Posterior cingulate gyrus (tissue), 11 donors: ENCODE measurements at regions not wholly inside any gene's neighbourhood (a gene's known extent, or its start where the extent isn't known, plus 50 kb on each side); places are given as distances from the start of the nearest gene placed in this dataset.

Source experiments
- DNase-seq, 10 donors: peaks; one replicate each; pipeline versions ENCODE4 v3.0.0 to v3.0.0-alpha.2; 2020 to 2021; ENCODE audit warnings: mixed read lengths in 3 of 10
- intact Hi-C: fragments of 100-400 bp; cut with DNase I; formaldehyde crosslinking; loops from one replicate; pipeline ENCODE4 v1.15.1; 2023

- DNase-seq: no peak
- intact Hi-C loops: no loop called here
Measured at GRCh38 chr14:44163946-44164345, 343.1 kb downstream of the FSCB start.

DNA sequence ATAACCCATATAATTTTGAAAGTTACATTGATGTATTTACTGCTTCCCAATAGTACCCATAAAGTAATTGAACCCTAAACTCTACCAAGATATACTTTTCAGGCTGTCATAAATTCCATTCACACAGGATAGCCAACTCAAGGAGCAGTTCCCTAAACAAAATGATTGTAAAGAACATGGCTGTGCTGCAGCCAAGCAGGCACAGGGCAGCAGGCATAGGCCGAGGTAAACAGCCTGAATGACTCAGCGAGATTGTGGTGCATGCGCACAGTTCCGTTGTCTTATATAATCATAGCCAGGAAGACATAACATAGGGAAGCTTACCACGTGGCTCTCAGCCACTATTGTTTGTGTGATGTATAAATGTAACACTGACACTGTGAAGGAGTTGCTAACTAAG lies 344.9 kb downstream of the FSCB start:
- DNase-seq: no peak
- intact Hi-C loops: no loop called here

DNA sequence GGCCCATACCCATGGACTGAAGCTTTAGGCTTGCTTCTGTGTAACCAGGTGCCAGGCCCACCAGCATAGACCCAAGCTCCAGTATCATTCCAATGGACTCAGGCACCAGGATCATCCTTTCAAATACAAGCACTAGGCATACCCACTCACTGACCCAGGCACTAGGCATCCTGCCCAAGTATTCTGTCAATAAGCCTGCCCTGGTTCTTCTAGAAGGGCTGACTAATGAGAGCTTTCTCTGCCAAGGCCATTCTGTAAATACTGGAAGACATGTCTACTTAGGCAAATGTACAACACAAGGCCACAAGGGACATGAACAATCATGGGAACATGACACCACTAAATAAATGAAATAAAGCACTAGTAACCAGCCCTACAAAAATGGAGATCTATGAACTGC lies 352.2 kb downstream of the FSCB start:
- intact Hi-C loops: no loop called here
- no peak for DNase-seq

- DNase-seq: peak in 1 of 10 donors; percentile 55
- intact Hi-C loops: no loop called here
Measured at GRCh38 chr14:44154446-44154845, 352.6 kb downstream of the FSCB start.

GRCh38 chr14:44151130-44151820 lies 355.8 kb downstream of the FSCB start:
- intact Hi-C loops: no loop called here
- no peak for DNase-seq

GRCh38 chr14:44149597-44149996 lies 357.5 kb downstream of the FSCB start:
- intact Hi-C loops: no loop called here
- DNase-seq: no peak

- intact Hi-C loops: no loop called here
- no peak for DNase-seq
Measured at GRCh38 chr14:44142006-44142405, 365.1 kb downstream of the FSCB start.

GRCh38 chr14:44135972-44136371 lies 371.1 kb downstream of the FSCB start:
- intact Hi-C loops: no loop called here
- no peak for DNase-seq

DNA sequence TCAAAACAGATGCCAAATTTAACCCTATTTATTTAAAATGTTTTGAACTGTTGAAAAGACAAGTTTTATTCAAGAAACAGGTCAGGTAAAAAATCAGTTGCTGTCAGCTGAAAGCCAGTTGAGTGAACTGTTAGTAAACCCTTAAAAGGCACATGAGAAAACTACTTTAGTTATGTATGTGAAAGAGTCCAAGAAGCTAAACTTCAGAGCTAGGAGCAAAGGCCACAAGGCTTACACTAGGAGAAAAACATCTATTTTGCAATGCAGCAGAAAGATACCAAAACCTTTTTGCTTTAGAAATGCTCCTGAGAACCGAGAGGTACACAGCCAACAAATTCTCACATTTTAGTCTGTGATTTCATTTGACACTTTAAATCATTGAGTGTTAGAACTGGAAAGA lies 375.2 kb downstream of the FSCB start:
- DNase-seq: no peak
- intact Hi-C loops: no loop called here

GRCh38 chr14:44113769-44114730 lies 393.0 kb downstream of the FSCB start:
- intact Hi-C loops: no loop called here
- DNase-seq: no peak

DNA sequence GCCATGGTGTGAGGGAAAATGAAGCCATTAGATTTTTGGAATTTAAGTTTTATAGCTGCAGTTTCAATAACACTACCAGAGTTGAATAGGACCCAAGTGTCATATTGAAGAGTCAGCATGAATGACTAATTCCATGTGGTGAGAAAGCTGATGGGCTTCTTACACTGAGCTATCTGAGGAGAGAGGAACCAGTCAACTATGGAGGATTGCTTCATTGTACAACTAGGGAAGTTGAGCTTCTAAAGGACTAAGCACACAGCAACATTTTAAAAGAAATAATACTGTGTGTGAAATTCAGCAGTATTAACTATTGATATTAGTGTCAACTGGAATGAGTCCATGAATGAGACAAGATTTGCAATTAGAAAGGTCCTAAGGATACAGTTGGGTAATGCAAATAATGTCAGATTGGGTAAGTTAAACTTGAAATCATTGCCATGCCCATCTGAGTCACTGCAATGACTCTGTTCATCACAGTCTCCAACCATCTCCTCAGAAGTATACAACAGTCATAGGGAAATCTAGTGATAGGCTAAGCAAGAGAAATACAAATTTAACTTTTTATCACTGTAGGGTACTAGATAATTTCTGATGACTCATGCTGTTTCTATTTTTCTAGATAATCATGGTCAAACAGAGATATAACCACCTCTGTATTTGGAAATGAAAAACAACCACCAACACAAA lies 394.2 kb downstream of the FSCB start:
- intact Hi-C loops: no loop called here
- no peak for DNase-seq

DNA sequence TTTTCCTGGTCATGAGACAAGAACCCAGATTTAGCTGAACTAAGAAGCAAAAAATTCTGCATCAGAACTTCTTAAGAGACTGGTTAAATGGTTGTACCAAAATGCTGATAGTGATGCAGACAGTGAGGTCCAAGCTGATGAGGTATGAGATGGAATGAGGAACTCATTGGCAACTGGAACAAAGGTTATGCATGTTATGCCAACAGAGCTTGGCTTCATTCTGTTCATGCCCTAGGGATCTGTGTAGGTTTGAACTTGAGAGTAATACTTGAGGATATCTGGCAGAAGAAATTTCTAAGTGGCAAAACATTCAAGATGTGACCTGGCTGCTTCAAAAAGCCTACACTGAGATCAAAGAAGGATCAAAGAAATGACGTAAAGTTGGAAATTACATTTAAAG lies 398.0 kb downstream of the FSCB start:
- DNase-seq: no peak
- intact Hi-C loops: no loop called here

- intact Hi-C loops: no loop called here
- DNase-seq: no peak
Measured at GRCh38 chr14:44108601-44109000, 398.5 kb downstream of the FSCB start.

- intact Hi-C loops: no loop called here
- no peak for DNase-seq
Measured at GRCh38 chr14:44107156-44107555, 399.9 kb downstream of the FSCB start.

DNA sequence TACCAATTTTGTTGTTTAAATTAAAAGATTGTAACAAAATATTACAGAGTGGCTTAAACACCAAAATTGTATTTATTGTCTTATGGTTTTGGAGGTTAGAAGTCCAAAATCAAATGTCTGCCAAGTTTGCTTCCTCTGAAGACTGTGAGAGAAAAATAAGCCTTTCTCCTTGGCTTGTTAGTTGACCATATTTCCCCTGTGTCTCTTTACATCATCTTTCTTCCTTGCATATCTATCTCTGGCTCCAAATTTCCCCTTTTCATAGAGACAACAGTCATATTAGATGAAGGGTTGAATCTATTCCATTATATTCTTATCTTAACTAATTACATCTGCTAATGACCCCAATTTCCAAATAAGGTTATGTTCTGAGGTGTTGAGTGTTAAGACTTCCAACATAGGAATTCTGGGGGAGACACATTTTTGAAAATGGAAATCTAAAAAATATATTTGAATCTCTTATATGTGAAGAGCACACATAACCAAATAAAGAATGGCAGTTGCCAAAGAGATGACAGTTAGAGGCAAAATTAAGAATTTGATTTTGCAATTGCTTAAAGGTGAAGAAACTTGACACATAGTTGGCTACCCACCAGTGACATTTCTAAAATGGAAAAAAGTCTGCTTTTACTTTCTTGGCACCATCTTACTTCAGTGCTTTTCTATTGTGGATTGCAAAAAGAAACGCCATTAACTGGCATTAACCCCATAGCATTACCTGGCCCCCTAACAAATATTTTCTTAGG lies 407.2 kb downstream of the FSCB start:
- intact Hi-C loops: no loop called here
- DNase-seq: no peak

DNA sequence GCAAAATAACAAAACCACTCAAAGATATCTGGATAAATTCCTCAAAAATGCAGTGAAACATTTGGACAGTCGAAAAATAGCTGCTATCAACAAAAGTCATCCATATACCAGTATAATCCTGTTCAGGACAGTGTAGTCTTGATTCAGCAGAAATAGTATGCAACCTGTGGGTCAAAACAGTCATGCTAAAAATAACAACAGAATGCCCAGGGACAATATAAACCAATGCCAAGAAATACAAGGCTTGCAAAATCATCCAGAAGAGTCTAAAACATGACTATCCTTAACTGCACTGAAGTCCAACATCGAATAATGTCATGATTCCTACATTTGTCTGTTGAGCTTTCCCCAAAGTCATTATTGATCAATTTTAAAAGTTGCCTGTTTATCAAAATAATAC lies 425.9 kb downstream of the FSCB start:
- intact Hi-C loops: no loop called here
- no peak for DNase-seq

DNA sequence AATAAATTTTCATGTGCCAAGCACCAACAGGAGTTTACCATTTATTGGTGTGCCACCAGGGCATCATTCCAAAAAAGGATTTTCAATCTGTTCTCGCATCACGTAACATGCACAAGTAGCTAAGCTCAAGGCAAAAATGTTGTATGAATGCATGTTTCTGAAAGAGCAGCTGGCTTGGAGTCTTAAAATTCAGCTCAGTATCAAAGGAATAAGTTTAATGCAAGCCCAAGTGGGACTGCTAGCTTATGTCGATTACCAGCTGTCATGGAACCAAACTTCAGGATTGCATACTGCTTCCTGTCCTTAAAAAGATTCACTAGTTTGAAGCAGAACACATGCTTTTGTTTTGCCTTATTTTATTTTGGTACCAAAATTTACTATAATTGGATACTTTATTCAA lies 437.0 kb downstream of the FSCB start:
- intact Hi-C loops: no loop called here
- DNase-seq: no peak

DNA sequence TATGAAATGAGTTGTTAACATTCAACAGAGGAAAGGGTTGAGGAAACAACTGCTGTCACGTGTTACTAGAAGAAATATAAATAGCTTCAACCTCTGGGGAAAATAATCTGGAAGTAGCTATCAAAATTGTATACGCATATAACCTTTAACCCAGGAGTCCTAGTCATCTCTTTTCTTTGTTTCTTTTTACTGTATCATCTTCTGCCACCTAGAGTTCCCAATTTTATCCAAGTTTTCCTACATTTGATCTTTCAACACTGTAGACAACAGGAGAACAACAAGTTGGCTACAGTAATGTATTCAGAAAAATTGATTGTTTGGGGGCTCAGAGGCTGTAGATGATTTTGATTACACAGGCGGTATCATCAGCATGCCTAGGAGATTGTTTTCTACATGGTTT lies 453.7 kb downstream of the FSCB start:
- intact Hi-C loops: no loop called here
- DNase-seq: no peak

DNA sequence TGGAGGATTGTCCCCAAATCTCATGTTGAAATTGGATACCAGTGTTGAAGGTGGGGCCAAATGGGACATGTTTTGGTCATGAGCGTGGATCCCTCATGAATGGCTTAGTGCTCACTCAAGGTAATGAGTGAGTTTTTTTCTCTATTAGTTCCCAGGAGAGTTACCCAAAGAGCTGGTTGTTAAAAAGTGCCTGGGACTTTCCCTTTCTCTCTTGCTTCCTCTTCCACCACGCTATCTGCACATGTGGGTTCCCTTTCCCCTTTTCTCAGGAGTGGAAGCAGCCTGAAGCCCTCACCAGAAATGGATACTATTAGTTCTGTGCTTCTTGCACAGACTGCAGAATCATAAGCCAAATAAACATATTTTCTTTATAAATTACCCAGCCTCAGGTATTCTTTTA lies 465.4 kb downstream of the FSCB start:
- no peak for DNase-seq
- intact Hi-C loops: no loop called here

DNA sequence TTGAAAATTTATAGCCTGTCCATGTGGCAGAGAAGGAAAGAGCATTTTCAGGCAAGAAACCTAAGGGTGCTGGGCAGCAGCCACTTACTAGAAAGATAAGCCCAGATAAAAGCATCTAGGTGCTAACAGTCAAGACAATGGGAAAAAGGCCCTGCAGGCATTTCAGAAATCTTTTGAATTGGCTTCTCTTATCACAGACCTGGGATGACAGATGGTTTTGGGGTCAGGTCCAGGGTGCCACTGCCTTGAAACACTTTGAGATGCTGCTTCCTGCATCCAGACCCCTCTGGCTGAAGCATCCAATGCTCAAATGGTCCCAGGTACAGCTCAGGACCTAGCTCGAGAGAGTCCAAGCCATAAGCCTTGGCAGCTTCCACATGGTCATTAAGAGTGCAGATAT lies 466.5 kb downstream of the FSCB start:
- DNase-seq: no peak
- intact Hi-C loops: no loop called here

GRCh38 chr14:44036248-44036647 lies 470.8 kb downstream of the FSCB start:
- intact Hi-C loops: no loop called here
- no peak for DNase-seq
